Endodermal cell (in vitro differentiated cells): ENCODE measurements at regions not wholly inside any gene's neighbourhood (a gene's known extent, or its start where the extent isn't known, plus 50 kb on each side); places are given as distances from the start of the nearest gene placed in this dataset.
A peak's percentile ranks its signal among the peaks of the same experiment; 100 is the strongest.

ENCODE experiments used
- DNase-seq: peaks from one replicate; pipeline ENCODE4 v3.0.0-alpha.2; 2017
- H3K27ac ChIP-seq: 2 replicates; pipeline ENCODE4 v1.5.1; 2013; ENCODE audit warnings: mild to moderate bottlenecking, low read depth, low read length, moderate library complexity
- H3K27me3 ChIP-seq: 2 replicates; pipeline ENCODE4 v1.6.1; 2013; ENCODE audit warnings: mild to moderate bottlenecking, low read length, moderate library complexity; ENCODE audit not compliant: insufficient read depth, control insufficient read depth, poor library complexity, severe bottlenecking
- H3K36me3 ChIP-seq: 2 replicates; pipeline ENCODE4 v1.7.0; 2013; ENCODE audit warnings: mild to moderate bottlenecking, low read length, moderate library complexity; ENCODE audit not compliant: control insufficient read depth, insufficient read depth
- H3K4me1 ChIP-seq: one replicate; pipeline ENCODE4 v1.7.0; 2013; ENCODE audit warnings: low read length; ENCODE audit not compliant: control insufficient read depth, insufficient read depth
- H3K4me3 ChIP-seq: 2 replicates; pipeline ENCODE4 v1.5.1; 2013; ENCODE audit warnings: mild to moderate bottlenecking, low read length, moderate library complexity
- H3K9ac ChIP-seq: 2 replicates; pipeline ENCODE4 v1.6.1; 2013; ENCODE audit warnings: mild to moderate bottlenecking, low read length, moderate library complexity; ENCODE audit not compliant: poor library complexity, severe bottlenecking; ENCODE audit errors: extremely low read depth
- H3K9me3 ChIP-seq: 2 replicates; pipeline ENCODE4 v1.6.1; 2013; ENCODE audit warnings: mild to moderate bottlenecking, low read length, moderate library complexity; ENCODE audit not compliant: control insufficient read depth
- H3K27ac Mint-ChIP-seq: 2 replicates; pipeline ENCODE4 v1.8.0; 2020; ENCODE audit warnings: mixed read lengths
- H3K27me3 Mint-ChIP-seq: 2 replicates; pipeline ENCODE4 v1.8.0; 2021; ENCODE audit warnings: mild to moderate bottlenecking, mixed read lengths; ENCODE audit not compliant: insufficient read depth
- H3K36me3 Mint-ChIP-seq: 2 replicates; pipeline ENCODE4 v1.8.0; 2020; ENCODE audit warnings: low read depth, mixed read lengths
- H3K4me1 Mint-ChIP-seq: 2 replicates; pipeline ENCODE4 v1.8.0; 2020; ENCODE audit warnings: mixed read lengths
- H3K4me3 Mint-ChIP-seq: 2 replicates; pipeline ENCODE4 v1.8.0; 2020; ENCODE audit warnings: mild to moderate bottlenecking, moderate library complexity, mixed read lengths
- H3K9me3 Mint-ChIP-seq: 2 replicates; pipeline ENCODE4 v1.8.0; 2020; ENCODE audit warnings: mild to moderate bottlenecking, mixed read lengths
- WGBS, 2 experiments: methylation state at CpG; one replicate each; pipeline versions ENCODE4 v1.1.5 to v1.1.7; 2013; ENCODE audit warnings: missing lambda C conversion rate in 2 of 2, mixed read lengths in 1 of 2; ENCODE audit not compliant: insufficient coverage in 1 of 2, insufficient read length in 1 of 2; 5-methylcytosine and 5-hydroxymethylcytosine counted together
- TF ChIP-seq, protein P1 (sequence below): fragments of 200-600 bp; sonication (generic); conservative IDR thresholded peaks from 2 replicates; pipeline ENCODE4 v1.5.0; 2021; ENCODE audit warnings: antibody characterized with exemption, mild to moderate bottlenecking

DNA sequence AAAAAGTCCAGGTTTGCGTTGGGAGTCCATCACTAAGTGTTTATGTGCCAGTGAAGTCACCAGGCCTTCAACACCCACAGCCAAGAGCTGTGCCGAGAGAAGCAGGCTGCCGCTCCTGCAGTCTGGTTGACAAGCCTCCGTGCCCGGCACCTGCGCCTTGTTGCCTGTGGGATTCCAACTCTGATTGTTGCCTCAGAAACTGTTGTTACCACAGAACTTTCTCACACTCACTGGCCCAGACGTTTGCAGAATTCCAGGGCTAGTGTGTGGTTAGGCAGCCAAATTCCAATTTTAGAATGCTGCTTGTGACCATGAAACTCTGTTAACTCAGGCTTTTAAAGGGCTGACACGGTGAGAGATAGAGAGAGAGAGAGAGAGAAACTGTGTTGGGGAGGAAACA is 119.5 kb upstream of the LIMCH1 start:
- H3K4me3 Mint-ChIP-seq: no peak overlapping the region
- no peaks in the 10 kb centered on the region for H3K9me3 Mint-ChIP-seq
- Histone ChIP-seq H3K27ac (peak overlapping the region; percentile 33), H3K9ac (no peak overlapping the region), H3K9me3 (no peaks in the 10 kb centered on the region), H3K4me1 (peaks cover 13% of the 10 kb centered on the region), H3K36me3 (no peaks in the 10 kb centered on the region), H3K27me3 (no peaks in the 10 kb centered on the region), H3K4me3 (no peak overlapping the region)
- H3K36me3 Mint-ChIP-seq: no peaks in the 10 kb centered on the region
- peak; percentile 74 for DNase-seq
- H3K27ac Mint-ChIP-seq: no peak overlapping the region
- peaks cover 30% of the 10 kb centered on the region for H3K4me1 Mint-ChIP-seq
- 69 to 84% methylated on average over 7 to 8 of the region's 8 CpGs for WGBS, 2 experiments
- TF ChIP-seq, protein P1, sequence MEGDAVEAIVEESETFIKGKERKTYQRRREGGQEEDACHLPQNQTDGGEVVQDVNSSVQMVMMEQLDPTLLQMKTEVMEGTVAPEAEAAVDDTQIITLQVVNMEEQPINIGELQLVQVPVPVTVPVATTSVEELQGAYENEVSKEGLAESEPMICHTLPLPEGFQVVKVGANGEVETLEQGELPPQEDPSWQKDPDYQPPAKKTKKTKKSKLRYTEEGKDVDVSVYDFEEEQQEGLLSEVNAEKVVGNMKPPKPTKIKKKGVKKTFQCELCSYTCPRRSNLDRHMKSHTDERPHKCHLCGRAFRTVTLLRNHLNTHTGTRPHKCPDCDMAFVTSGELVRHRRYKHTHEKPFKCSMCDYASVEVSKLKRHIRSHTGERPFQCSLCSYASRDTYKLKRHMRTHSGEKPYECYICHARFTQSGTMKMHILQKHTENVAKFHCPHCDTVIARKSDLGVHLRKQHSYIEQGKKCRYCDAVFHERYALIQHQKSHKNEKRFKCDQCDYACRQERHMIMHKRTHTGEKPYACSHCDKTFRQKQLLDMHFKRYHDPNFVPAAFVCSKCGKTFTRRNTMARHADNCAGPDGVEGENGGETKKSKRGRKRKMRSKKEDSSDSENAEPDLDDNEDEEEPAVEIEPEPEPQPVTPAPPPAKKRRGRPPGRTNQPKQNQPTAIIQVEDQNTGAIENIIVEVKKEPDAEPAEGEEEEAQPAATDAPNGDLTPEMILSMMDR: no peak
- H3K27me3 Mint-ChIP-seq: peaks cover 11% of the 10 kb centered on the region

DNA sequence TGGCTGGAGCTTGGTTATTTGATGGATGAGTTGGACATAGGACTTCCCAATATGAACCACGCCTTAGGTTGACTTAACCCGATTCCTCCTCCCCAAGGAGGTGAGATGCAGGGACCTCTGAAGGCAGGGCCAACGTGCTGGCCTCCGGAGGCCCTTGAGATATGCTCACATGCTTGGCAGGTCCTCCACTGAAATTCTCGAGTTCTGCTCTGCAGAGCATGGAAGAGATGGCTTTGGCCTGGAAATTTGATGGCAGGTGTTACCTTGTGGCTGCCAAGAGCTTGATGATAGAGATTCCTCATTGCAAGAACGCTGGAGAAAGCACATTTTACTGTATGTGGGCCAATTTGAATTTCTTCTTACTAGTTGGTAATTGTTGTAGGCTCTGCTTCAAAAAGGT is 117.4 kb upstream of the LIMCH1 start:
- Mint-ChIP-seq H3K27me3 (peaks cover 17% of the 10 kb centered on the region), H3K36me3 (no peaks in the 10 kb centered on the region), H3K9me3 (peaks cover 1% of the 10 kb centered on the region), H3K4me3 (no peak overlapping the region), H3K4me1 (peaks cover 24% of the 10 kb centered on the region), H3K27ac (no peak overlapping the region)
- no peaks in the 10 kb centered on the region for H3K27me3 ChIP-seq
- no peaks in the 10 kb centered on the region for H3K36me3 ChIP-seq
- H3K9ac ChIP-seq: no peak overlapping the region
- H3K9me3 ChIP-seq: no peaks in the 10 kb centered on the region
- H3K4me3 ChIP-seq: no peak overlapping the region
- WGBS, 2 experiments: 91 to 97% methylated on average over 6 of the region's 6 CpGs
- no peak for DNase-seq
- TF ChIP-seq, protein P1: no peak
- no peak overlapping the region for H3K27ac ChIP-seq
- H3K4me1 ChIP-seq: peaks cover 10% of the 10 kb centered on the region

DNA sequence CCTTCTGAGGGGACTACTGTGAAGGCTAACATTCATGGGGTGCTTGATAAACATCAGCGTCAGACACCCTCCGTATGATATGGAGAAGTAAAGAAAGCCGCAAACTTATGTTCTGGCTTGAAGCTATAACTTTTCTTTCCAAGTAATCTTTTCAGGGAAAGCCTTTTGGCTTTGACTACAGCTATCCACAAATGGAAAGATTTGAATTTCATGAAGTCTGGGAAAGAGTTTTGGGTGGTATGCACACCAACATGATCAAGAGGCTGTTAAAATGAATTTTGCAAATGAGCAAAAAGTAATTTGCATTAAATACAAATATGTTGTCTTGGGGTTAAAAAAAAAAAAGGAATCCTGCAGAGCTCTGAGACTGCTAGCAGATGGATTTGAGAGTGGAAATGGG is 114.8 kb upstream of the LIMCH1 start:
- Histone ChIP-seq H3K9me3 (no peaks in the 10 kb centered on the region), H3K27me3 (peaks cover 5% of the 10 kb centered on the region), H3K4me3 (no peak overlapping the region), H3K4me1 (peaks cover 10% of the 10 kb centered on the region), H3K27ac (no peak overlapping the region), H3K9ac (no peak overlapping the region), H3K36me3 (no peaks in the 10 kb centered on the region)
- DNase-seq: no peak
- Mint-ChIP-seq H3K27ac (no peak overlapping the region), H3K9me3 (peaks cover 1% of the 10 kb centered on the region), H3K36me3 (no peaks in the 10 kb centered on the region), H3K4me1 (peaks cover 19% of the 10 kb centered on the region), H3K4me3 (no peak overlapping the region), H3K27me3 (peaks cover 28% of the 10 kb centered on the region)
- TF ChIP-seq, protein P1: no peak
- WGBS, 2 experiments: 89 to 90% methylated on average over 3 of the region's 3 CpGs
